ENCODE measurements at regions not wholly inside any gene's neighbourhood (a gene's known extent, or its start where the extent isn't known, plus 50 kb on each side); places are given as distances from the start of the nearest gene placed in this dataset.

DNA sequence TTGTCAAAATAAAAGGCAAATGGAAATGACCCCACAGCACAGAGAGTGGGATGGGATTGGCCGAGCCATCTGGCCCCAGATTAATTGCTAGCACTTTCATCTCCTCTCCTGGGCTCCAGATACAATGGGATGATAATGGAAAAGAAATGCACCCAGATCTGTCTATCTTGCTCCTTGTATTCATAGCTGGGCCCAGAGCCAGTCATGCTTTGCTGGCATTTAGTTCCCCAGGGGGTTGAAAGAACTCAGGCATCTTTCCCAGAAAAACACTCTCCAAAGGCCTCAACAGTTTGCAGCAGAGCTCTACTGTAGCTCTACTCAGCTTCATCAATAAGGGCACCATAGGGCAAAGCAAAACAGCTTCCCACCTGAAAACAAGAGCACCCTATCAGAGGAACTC, 116.0 kb upstream of the FOXA2 start:
- TF ChIP-seq POLR2A (IDR thresholded peaks at IDR 0.05; ENCODE audit: low read depth, low read length) (no peak), TAF1 (IDR thresholded peaks at IDR 0.05; ENCODE audit: borderline replicate concordance, low read depth, low read length) (no peak)

All from GM12892 (cell line).